Gastroesophageal sphincter (tissue), 4 donors: ENCODE measurements at regions not wholly inside any gene's neighbourhood (a gene's known extent, or its start where the extent isn't known, plus 50 kb on each side); places are given as distances from the start of the nearest gene placed in this dataset.

Experiments
- ATAC-seq: fragments of 150-250 bp; one replicate; pipeline ENCODE4 v1.9.1; 2016; ENCODE audit warnings: mild to moderate bottlenecking, moderate library complexity
- H3K27ac ChIP-seq, 4 donors: fragments of 200-600 bp; sonication (generic) in 3 of 4; 1 replicate in 3 of 4; 2 replicates in 1 of 4; pipeline ENCODE4 v1.5.1; 2016 to 2019
- H3K27me3 ChIP-seq: fragments of 200-600 bp; sonication (generic); one replicate; pipeline ENCODE4 v1.5.1; 2019
- H3K36me3 ChIP-seq, 2 donors: fragments of 200-600 bp; sonication (generic); one replicate each; pipeline ENCODE4 v1.5.1; 2019; ENCODE audit warnings: control low read depth in 1 of 2
- H3K4me1 ChIP-seq, 3 donors: fragments of 200-600 bp; sonication (generic); 1 replicate in 2 of 3; 2 replicates in 1 of 3; pipeline ENCODE4 v1.5.1; 2016 to 2019; ENCODE audit warnings: control low read depth in 2 of 3
- H3K4me3 ChIP-seq, 2 donors: fragments of 200-600 bp; sonication (generic); one replicate each; pipeline ENCODE4 v1.5.1; 2019; ENCODE audit warnings: mild to moderate bottlenecking in 1 of 2, moderate library complexity in 1 of 2
- H3K9me3 ChIP-seq, 3 donors: fragments of 200-600 bp; sonication (generic); one replicate each; pipeline ENCODE4 v1.5.1; 2017 to 2019; ENCODE audit warnings: control low read depth in 2 of 3
- CTCF ChIP-seq, 4 experiments: fragments of 200-600 bp in 2 of 4; fragments of 450-650 bp in 2 of 4; sonication (generic) in 1 of 4; IDR thresholded peaks; one replicate each; pipeline ENCODE4 v1.5.1; 2017 to 2019; ENCODE audit warnings: antibody characterized with exemption in 4 of 4, mild to moderate bottlenecking in 2 of 4, moderate library complexity in 2 of 4
- EP300 ChIP-seq: sonication (generic); formaldehyde crosslinking; IDR thresholded peaks from one replicate; pipeline ENCODE4 v1.6.1; 2017; ENCODE audit warnings: antibody characterized with exemption, mild to moderate bottlenecking
- POLR2A ChIP-seq, 2 donors: fragments of 450-650 bp; IDR thresholded peaks; one replicate each; pipeline ENCODE4 v1.6.1; 2017; ENCODE audit warnings: antibody characterized with exemption in 2 of 2, mild to moderate bottlenecking in 2 of 2, moderate library complexity in 1 of 2
- POLR2AphosphoS5 ChIP-seq: sonication (generic); formaldehyde crosslinking; IDR thresholded peaks from one replicate; pipeline ENCODE4 v1.6.1; 2017; ENCODE audit warnings: antibody characterized with exemption
- WGBS, 2 donors: methylation state at CpG; one replicate each; pipeline ENCODE4 v1.1.5; 2018; ENCODE audit warnings: low coverage in 1 of 2; 5-methylcytosine and 5-hydroxymethylcytosine counted together

- no peaks in the 10 kb centered on the region for H3K4me1 ChIP-seq
- H3K36me3 ChIP-seq: no peaks in the 10 kb centered on the region
- TF ChIP-seq POLR2A (IDR thresholded peaks at IDR 0.05) (no peak), POLR2AphosphoS5 (no peak), CTCF (IDR thresholded peaks at IDR 0.05) (no peak), EP300 (no peak)
- H3K27me3 ChIP-seq: peaks cover 19% of the 10 kb centered on the region
- no peak for ATAC-seq
- WGBS, 2 donors: 57 to 80% methylated on average over 2 of the region's 2 CpGs
- H3K27ac ChIP-seq: no peak overlapping the region
- H3K9me3 ChIP-seq: no peaks in the 10 kb centered on the region
- H3K4me3 ChIP-seq: no peak overlapping the region
Observed at GRCh38 chr10:8392216-8392615, 337.7 kb downstream of the GATA3 start.

GRCh38 chr10:8393531-8393930, 339.0 kb downstream of the GATA3 start:
- no peak overlapping the region for H3K27ac ChIP-seq
- H3K27me3 ChIP-seq: peaks cover 19% of the 10 kb centered on the region
- no peaks in the 10 kb centered on the region for H3K36me3 ChIP-seq
- TF ChIP-seq POLR2AphosphoS5: no peak
- no peak for TF ChIP-seq EP300
- TF ChIP-seq CTCF (IDR thresholded peaks at IDR 0.05): no peak
- TF ChIP-seq POLR2A (IDR thresholded peaks at IDR 0.05): no peak
- WGBS, 2 donors: 50% methylated on average over 1 of the region's 2 CpGs; no CpG with 5 or more reads in 1 of the 2 donors
- no peak for ATAC-seq
- H3K4me3 ChIP-seq: no peak overlapping the region
- no peaks in the 10 kb centered on the region for H3K9me3 ChIP-seq
- no peaks in the 10 kb centered on the region for H3K4me1 ChIP-seq

- H3K4me1 ChIP-seq: no peaks in the 10 kb centered on the region
- no peak overlapping the region for H3K4me3 ChIP-seq
- H3K27ac ChIP-seq: no peak overlapping the region
- peaks cover 27% of the 10 kb centered on the region for H3K27me3 ChIP-seq
- H3K36me3 ChIP-seq: no peaks in the 10 kb centered on the region
- H3K9me3 ChIP-seq: no peaks in the 10 kb centered on the region
- no peak for ATAC-seq
- WGBS, 2 donors: 25 to 47% methylated on average over 1 of the region's 1 CpG
- TF ChIP-seq CTCF (IDR thresholded peaks at IDR 0.05) (no peak), EP300 (no peak), POLR2A (IDR thresholded peaks at IDR 0.05) (no peak), POLR2AphosphoS5 (no peak)
Observed at GRCh38 chr10:8396675-8397074, 342.2 kb downstream of the GATA3 start.

GRCh38 chr10:8398771-8399170, 344.3 kb downstream of the GATA3 start:
- Histone ChIP-seq H3K36me3 (no peaks in the 10 kb centered on the region), H3K27me3 (peaks cover 25% of the 10 kb centered on the region), H3K4me3 (no peak overlapping the region), H3K4me1 (no peaks in the 10 kb centered on the region), H3K27ac (no peak overlapping the region), H3K9me3 (no peaks in the 10 kb centered on the region)
- TF ChIP-seq POLR2AphosphoS5 (no peak), EP300 (no peak), CTCF (IDR thresholded peaks at IDR 0.05) (no peak), POLR2A (IDR thresholded peaks at IDR 0.05) (no peak)
- no peak for ATAC-seq
- 25 to 75% methylated on average over 1 of the region's 1 CpG for whole genome bisulfite sequencing, 2 donors

- Histone ChIP-seq H3K36me3 (no peaks in the 10 kb centered on the region), H3K4me3 (no peak overlapping the region), H3K27me3 (peaks cover 12% of the 10 kb centered on the region), H3K9me3 (no peaks in the 10 kb centered on the region), H3K27ac (no peak overlapping the region), H3K4me1 (no peaks in the 10 kb centered on the region)
- WGBS, 2 donors: 53 to 71% methylated on average over 3 to 6 of the region's 6 CpGs
- TF ChIP-seq CTCF (IDR thresholded peaks at IDR 0.05) (no peak), EP300 (no peak), POLR2A (IDR thresholded peaks at IDR 0.05) (no peak), POLR2AphosphoS5 (no peak)
- no peak for ATAC-seq
Observed at GRCh38 chr10:8400151-8400550, 345.7 kb downstream of the GATA3 start.
